ENCODE measurements at regions not wholly inside any gene's neighbourhood (a gene's known extent, or its start where the extent isn't known, plus 50 kb on each side); places are given as distances from the start of the nearest gene placed in this dataset.

DNA sequence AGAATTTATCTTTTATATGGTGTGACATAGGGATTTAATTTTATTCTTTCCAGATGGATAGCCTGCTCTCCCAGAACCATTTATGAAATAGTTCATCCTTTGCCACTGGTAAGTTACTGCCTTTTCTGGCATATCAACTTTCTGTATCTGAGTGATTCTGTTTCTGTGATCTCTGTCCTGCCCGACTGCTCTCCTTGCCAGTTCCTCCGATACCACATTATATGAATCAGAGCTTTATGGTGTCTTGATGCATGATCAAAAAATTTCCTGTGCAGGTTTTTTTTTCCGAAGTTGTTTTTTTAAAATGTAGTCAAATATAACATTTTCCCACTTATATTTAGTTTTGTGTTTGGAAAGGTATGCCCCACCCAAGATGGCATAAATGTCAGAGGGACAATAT is 242.5 kb downstream of the CYP26B1 start:
- Histone ChIP-seq H3K18ac (ENCODE audit: low read depth in 1 of 2, low read length in 2 of 2) (no peak overlapping the region), H3K79me1 (replicated peaks; ENCODE audit: low read length, poor library complexity, severe bottlenecking) (no peaks in the 10 kb centered on the region), H3K9ac (ENCODE audit: low read length) (no peak overlapping the region), H2BK5ac (ENCODE audit: low read depth, low read length, poor library complexity, severe bottlenecking) (no peak overlapping the region), H2AFZ (ENCODE audit: low read depth, low read length) (no peak overlapping the region), H3K14ac (ENCODE audit: low read length in 2 of 2) (no peak overlapping the region), H3K4me2 (ENCODE audit: low read length, poor library complexity, severe bottlenecking) (no peak overlapping the region), H3K36me3 (ENCODE audit: control insufficient read depth in 1 of 2, insufficient read depth in 2 of 2, low read depth in 1 of 2, low read length in 2 of 2) (no peaks in the 10 kb centered on the region), H2AK5ac (ENCODE audit: low read length, severe bottlenecking) (no peak overlapping the region), H3K27me3 (ENCODE audit: control insufficient read depth in 1 of 2, insufficient read depth in 1 of 2, low read length in 2 of 2) (peaks cover 0 to 19% of the 10 kb centered on the region in 2 experiments), H4K91ac (ENCODE audit: low read length) (no peak overlapping the region), H2BK12ac (ENCODE audit: low read length in 2 of 2) (no peak overlapping the region), H4K8ac (ENCODE audit: low read length) (no peak overlapping the region), H3K4ac (ENCODE audit: low read depth in 1 of 2, low read length in 2 of 2) (no peak overlapping the region), H3K4me1 (ENCODE audit: control insufficient read depth, insufficient read depth, low read depth, low read length) (no peaks in the 10 kb centered on the region), H3K27ac (ENCODE audit: low read length, poor library complexity, severe bottlenecking) (no peak overlapping the region), H2BK120ac (ENCODE audit: low read depth, low read length) (no peak overlapping the region), H3K23ac (ENCODE audit: low read length in 2 of 2) (no peak overlapping the region), H3K9me3 (ENCODE audit: control insufficient read depth, low read length) (peaks cover 24% of the 10 kb centered on the region), H3K4me3 (ENCODE audit: insufficient read depth in 1 of 2, low read depth in 1 of 2, low read length in 2 of 2) (no peak overlapping the region), H2BK15ac (ENCODE audit: low read depth, poor library complexity, severe bottlenecking) (no peak overlapping the region)
- DNase-seq = no peak
- WGBS = 100% methylated on average over 1 of the region's 3 CpGs

DNA sequence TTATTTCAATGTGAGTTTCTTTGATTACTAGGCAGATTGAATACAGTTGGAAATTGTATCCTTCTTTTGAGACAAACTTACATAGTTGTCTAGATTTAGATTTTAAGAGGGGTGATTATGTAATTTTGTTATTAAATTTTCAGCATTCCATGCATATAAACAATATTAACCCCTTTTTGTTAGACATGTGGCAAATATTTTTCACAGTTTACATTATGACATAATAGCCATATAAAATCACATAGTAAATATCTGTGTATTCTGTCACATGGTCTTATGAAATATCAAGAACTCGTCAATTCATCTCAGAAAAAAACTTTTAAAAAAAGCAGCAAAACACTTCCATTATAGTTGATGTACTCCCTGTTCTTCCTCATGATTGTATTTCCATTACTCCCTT is 243.8 kb downstream of the CYP26B1 start:
- Histone ChIP-seq H3K23ac (ENCODE audit: low read length in 2 of 2) (no peak overlapping the region), H4K8ac (ENCODE audit: low read length) (no peak overlapping the region), H2BK15ac (ENCODE audit: low read depth, poor library complexity, severe bottlenecking) (no peak overlapping the region), H2AFZ (ENCODE audit: low read depth, low read length) (no peak overlapping the region), H4K91ac (ENCODE audit: low read length) (no peak overlapping the region), H3K4ac (ENCODE audit: low read depth in 1 of 2, low read length in 2 of 2) (no peak overlapping the region), H3K9ac (ENCODE audit: low read length) (no peak overlapping the region), H2BK120ac (ENCODE audit: low read depth, low read length) (no peak overlapping the region), H3K4me2 (ENCODE audit: low read length, poor library complexity, severe bottlenecking) (no peak overlapping the region), H3K36me3 (ENCODE audit: control insufficient read depth in 1 of 2, insufficient read depth in 2 of 2, low read depth in 1 of 2, low read length in 2 of 2) (no peaks in the 10 kb centered on the region), H3K27ac (ENCODE audit: low read length, poor library complexity, severe bottlenecking) (no peak overlapping the region), H3K18ac (ENCODE audit: low read depth in 1 of 2, low read length in 2 of 2) (no peak overlapping the region), H3K14ac (ENCODE audit: low read length in 2 of 2) (no peak overlapping the region), H2AK5ac (ENCODE audit: low read length, severe bottlenecking) (no peak overlapping the region), H3K4me3 (ENCODE audit: insufficient read depth in 1 of 2, low read depth in 1 of 2, low read length in 2 of 2) (no peak overlapping the region), H3K27me3 (ENCODE audit: control insufficient read depth in 1 of 2, insufficient read depth in 1 of 2, low read length in 2 of 2) (peaks cover 0 to 30% of the 10 kb centered on the region in 2 experiments), H3K79me1 (replicated peaks; ENCODE audit: low read length, poor library complexity, severe bottlenecking) (no peaks in the 10 kb centered on the region), H3K9me3 (ENCODE audit: control insufficient read depth, low read length) (peaks cover 10% of the 10 kb centered on the region), H3K4me1 (ENCODE audit: control insufficient read depth, insufficient read depth, low read depth, low read length) (no peaks in the 10 kb centered on the region), H2BK5ac (ENCODE audit: low read depth, low read length, poor library complexity, severe bottlenecking) (no peak overlapping the region), H2BK12ac (ENCODE audit: low read length in 2 of 2) (no peak overlapping the region)
- 85% methylated on average over 1 of the region's 1 CpG for WGBS
- no peak for DNase-seq

DNA sequence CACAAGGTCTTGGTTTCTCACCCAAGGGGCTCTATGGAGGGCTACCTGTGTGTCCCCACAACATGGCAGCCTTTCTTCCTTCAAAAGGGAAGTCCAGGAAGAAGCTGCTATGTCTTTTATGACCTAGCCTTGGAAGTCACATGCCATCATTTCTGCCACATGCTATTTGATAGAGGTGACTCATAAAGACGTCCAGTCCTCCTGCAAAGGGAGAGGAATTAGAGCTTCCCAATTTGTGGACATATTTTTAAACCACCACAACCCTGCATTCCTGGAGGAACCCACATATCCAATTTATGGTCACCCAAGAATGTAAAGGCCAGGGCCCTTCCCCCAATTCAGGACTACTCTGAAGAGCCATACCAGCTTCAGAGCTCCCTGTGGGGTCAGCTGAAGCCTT is 246.2 kb downstream of the CYP26B1 start:
- Histone ChIP-seq H4K91ac (ENCODE audit: low read length) (no peak overlapping the region), H3K4me1 (ENCODE audit: control insufficient read depth, insufficient read depth, low read depth, low read length) (no peaks in the 10 kb centered on the region), H3K9ac (ENCODE audit: low read length) (no peak overlapping the region), H3K36me3 (ENCODE audit: control insufficient read depth in 1 of 2, insufficient read depth in 2 of 2, low read depth in 1 of 2, low read length in 2 of 2) (no peaks in the 10 kb centered on the region), H3K14ac (ENCODE audit: low read length in 2 of 2) (no peak overlapping the region), H3K4me2 (ENCODE audit: low read length, poor library complexity, severe bottlenecking) (no peak overlapping the region), H3K27me3 (ENCODE audit: control insufficient read depth in 1 of 2, insufficient read depth in 1 of 2, low read length in 2 of 2) (peaks cover 4 to 36% of the 10 kb centered on the region in 2 experiments), H3K23ac (ENCODE audit: low read length in 2 of 2) (no peak overlapping the region), H3K9me3 (ENCODE audit: control insufficient read depth, low read length) (peaks cover 3% of the 10 kb centered on the region), H2BK5ac (ENCODE audit: low read depth, low read length, poor library complexity, severe bottlenecking) (no peak overlapping the region), H2BK12ac (ENCODE audit: low read length in 2 of 2) (no peak overlapping the region), H3K27ac (ENCODE audit: low read length, poor library complexity, severe bottlenecking) (no peak overlapping the region), H3K18ac (ENCODE audit: low read depth in 1 of 2, low read length in 2 of 2) (no peak overlapping the region), H2BK15ac (ENCODE audit: low read depth, poor library complexity, severe bottlenecking) (no peak overlapping the region), H3K4me3 (ENCODE audit: insufficient read depth in 1 of 2, low read depth in 1 of 2, low read length in 2 of 2) (no peak overlapping the region), H2AFZ (ENCODE audit: low read depth, low read length) (no peak overlapping the region), H4K8ac (ENCODE audit: low read length) (no peak overlapping the region), H2BK120ac (ENCODE audit: low read depth, low read length) (no peak overlapping the region), H3K79me1 (replicated peaks; ENCODE audit: low read length, poor library complexity, severe bottlenecking) (no peaks in the 10 kb centered on the region), H2AK5ac (ENCODE audit: low read length, severe bottlenecking) (no peak overlapping the region), H3K4ac (ENCODE audit: low read depth in 1 of 2, low read length in 2 of 2) (no peak overlapping the region)
- 51% methylated on average over 1 of the region's 1 CpG for WGBS
- peak; percentile 12 for DNase-seq

DNA sequence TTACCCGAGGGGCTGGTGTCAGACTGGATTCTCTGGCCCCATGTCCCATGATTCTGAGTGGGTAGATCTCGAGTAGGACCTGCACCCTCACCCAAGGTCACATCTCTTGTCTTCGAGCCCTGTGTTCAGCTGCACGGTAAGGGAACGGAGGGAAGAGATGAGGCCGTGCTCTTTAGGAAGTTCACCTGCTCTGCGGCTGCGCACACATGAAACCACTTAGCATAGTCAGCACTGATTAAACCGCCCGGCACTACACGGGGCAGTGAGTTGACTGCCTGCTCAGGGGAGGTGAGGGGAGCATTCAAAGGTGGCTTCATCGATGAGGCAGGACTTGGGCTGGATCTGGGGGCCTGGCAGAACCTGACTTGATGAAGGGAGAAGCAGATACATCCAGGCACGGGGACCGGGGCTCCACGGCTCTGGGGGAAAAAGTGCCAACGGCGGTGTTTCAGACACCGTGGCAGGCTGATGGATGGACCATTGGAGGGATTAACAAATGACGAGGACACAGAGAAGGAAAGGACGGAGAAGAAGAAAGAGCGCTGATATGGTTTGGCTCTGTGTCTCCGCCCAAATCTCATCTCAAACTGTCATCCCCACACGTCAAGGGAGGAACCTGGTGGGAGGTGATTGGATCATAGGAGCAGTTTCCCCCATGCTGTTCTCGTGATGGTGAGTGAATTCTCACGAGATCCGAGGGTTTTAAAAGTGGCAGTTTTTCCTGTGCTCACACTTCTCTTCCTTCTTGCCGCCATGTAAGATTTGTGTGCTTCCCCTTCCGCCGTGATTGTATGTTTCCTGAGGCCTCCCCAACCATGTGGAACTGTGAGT is 248.6 kb downstream of the CYP26B1 start:
- no peak overlapping the region for H3K4me3 ChIP-seq (ENCODE audit: insufficient read depth in 1 of 2, low read depth in 1 of 2, low read length in 2 of 2)
- no peak overlapping the region for H3K4ac ChIP-seq (ENCODE audit: low read depth in 1 of 2, low read length in 2 of 2)
- no peak overlapping the region for H3K4me2 ChIP-seq (ENCODE audit: low read length, poor library complexity, severe bottlenecking)
- H2AK5ac ChIP-seq (ENCODE audit: low read length, severe bottlenecking) = no peak overlapping the region
- H2BK120ac ChIP-seq (ENCODE audit: low read depth, low read length) = no peak overlapping the region
- no peak overlapping the region for H3K27ac ChIP-seq (ENCODE audit: low read length, poor library complexity, severe bottlenecking)
- H4K91ac ChIP-seq (ENCODE audit: low read length) = no peak overlapping the region
- H3K23ac ChIP-seq (ENCODE audit: low read length in 2 of 2) = no peak overlapping the region
- H3K4me1 ChIP-seq (ENCODE audit: control insufficient read depth, insufficient read depth, low read depth, low read length) = no peaks in the 10 kb centered on the region
- H3K36me3 ChIP-seq (ENCODE audit: control insufficient read depth in 1 of 2, insufficient read depth in 2 of 2, low read depth in 1 of 2, low read length in 2 of 2) = no peaks in the 10 kb centered on the region
- H4K8ac ChIP-seq (ENCODE audit: low read length) = no peak overlapping the region
- no peak overlapping the region for H3K14ac ChIP-seq (ENCODE audit: low read length in 2 of 2)
- H3K9ac ChIP-seq (ENCODE audit: low read length) = no peak overlapping the region
- peaks cover 4 to 36% of the 10 kb centered on the region in 2 experiments for H3K27me3 ChIP-seq (ENCODE audit: control insufficient read depth in 1 of 2, insufficient read depth in 1 of 2, low read length in 2 of 2)
- DNase-seq = no peak
- no peak overlapping the region for H3K18ac ChIP-seq (ENCODE audit: low read depth in 1 of 2, low read length in 2 of 2)
- WGBS = 88% methylated on average over 26 of the region's 29 CpGs
- H2AFZ ChIP-seq (ENCODE audit: low read depth, low read length) = no peak overlapping the region
- no peaks in the 10 kb centered on the region for H3K79me1 ChIP-seq (replicated peaks; ENCODE audit: low read length, poor library complexity, severe bottlenecking)
- no peak overlapping the region for H2BK15ac ChIP-seq (ENCODE audit: low read depth, poor library complexity, severe bottlenecking)
- no peak overlapping the region for H2BK5ac ChIP-seq (ENCODE audit: low read depth, low read length, poor library complexity, severe bottlenecking)
- H2BK12ac ChIP-seq (ENCODE audit: low read length in 2 of 2) = no peak overlapping the region
- peaks cover 3% of the 10 kb centered on the region for H3K9me3 ChIP-seq (ENCODE audit: control insufficient read depth, low read length)

Data from mesenchymal stem cell (in vitro differentiated cells and primary cell).